Adipocyte (in vitro differentiated cells): ENCODE measurements at regions not wholly inside any gene's neighbourhood (a gene's known extent, or its start where the extent isn't known, plus 50 kb on each side); places are given as distances from the start of the nearest gene placed in this dataset.

ENCODE experiments used
- DNase-seq: peaks from one replicate; pipeline ENCODE4 v3.0.0-alpha.2; 2015; ENCODE audit warnings: low read depth
- H3K27me3 ChIP-seq: replicated peaks from 2 replicates; pipeline ENCODE4 v1.7.0; 2013; ENCODE audit warnings: mild to moderate bottlenecking, low read length, moderate library complexity; ENCODE audit not compliant: control insufficient read depth, insufficient read depth
- H3K36me3 ChIP-seq: 2 replicates; pipeline ENCODE4 v1.7.0; 2013; ENCODE audit warnings: low read length, mild to moderate bottlenecking, moderate library complexity; ENCODE audit not compliant: control insufficient read depth, insufficient read depth, severe bottlenecking
- H3K4me1 ChIP-seq: 2 replicates; pipeline ENCODE4 v1.7.0; 2013; ENCODE audit warnings: mild to moderate bottlenecking, low read length, moderate library complexity; ENCODE audit not compliant: control insufficient read depth, insufficient read depth
- H3K4me3 ChIP-seq: 2 replicates; pipeline ENCODE4 v1.7.0; 2013; ENCODE audit warnings: mild to moderate bottlenecking, low read length, moderate library complexity
- H3K9ac ChIP-seq: 2 replicates; pipeline ENCODE4 v1.7.0; 2013; ENCODE audit warnings: mild to moderate bottlenecking, low read length, moderate library complexity
- H3K9me3 ChIP-seq: 2 replicates; pipeline ENCODE4 v1.7.0; 2013; ENCODE audit warnings: mild to moderate bottlenecking, low read length, moderate library complexity; ENCODE audit not compliant: control insufficient read depth

DNA sequence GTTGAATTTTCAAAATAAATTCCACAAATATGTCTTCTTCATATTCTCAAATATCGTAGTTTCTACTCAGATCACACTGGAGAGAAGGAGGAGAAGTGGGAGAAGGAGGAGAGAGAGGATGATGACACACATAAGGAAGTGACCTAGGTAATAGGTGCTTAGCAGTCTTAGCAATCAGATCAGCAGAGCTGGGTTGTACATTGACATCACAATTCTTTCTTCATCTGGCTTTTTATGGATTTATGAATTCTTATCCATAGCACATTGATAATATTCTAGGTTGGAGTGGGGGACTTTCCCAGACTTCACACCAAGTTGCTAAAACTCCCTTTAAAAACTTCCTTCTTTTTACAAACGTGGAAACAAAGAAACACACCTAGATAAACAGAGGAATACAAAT, 86.9 kb downstream of the FGF9 start:
- H3K9me3 ChIP-seq, result no peaks in the 10 kb centered on the region

DNA sequence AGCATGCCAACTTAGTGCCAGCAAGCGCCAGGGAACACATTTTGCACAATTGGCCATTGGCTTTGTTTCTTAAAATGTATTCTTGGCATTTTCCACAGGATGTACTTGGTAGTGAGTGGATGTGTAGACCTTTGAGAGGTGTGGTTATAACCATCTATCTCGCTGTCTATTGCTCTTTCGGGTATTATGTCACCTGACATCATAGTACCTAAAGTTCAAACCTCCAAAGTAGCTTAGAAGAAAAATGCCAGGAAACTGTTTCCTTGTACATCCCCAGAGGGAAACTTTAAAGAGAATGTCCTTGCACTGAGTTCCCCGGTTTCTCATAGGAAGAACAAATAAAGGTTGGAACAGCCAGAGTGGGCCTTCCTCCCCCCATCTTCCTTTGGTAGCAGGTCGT, 87.6 kb downstream of the FGF9 start:
- H3K27me3 ChIP-seq, result no peaks in the 10 kb centered on the region
- no peaks in the 10 kb centered on the region for H3K4me1 ChIP-seq
- no peak overlapping the region for H3K4me3 ChIP-seq
- no peaks in the 10 kb centered on the region for H3K36me3 ChIP-seq
- no peak overlapping the region for H3K9ac ChIP-seq
- DNase-seq, result no peak
- H3K9me3 ChIP-seq, result no peaks in the 10 kb centered on the region

More for the DNA sequence above, 86.9 kb downstream of the FGF9 start:
- Histone ChIP-seq H3K27me3 (no peaks in the 10 kb centered on the region), H3K36me3 (no peaks in the 10 kb centered on the region), H3K4me1 (no peaks in the 10 kb centered on the region), H3K4me3 (no peak overlapping the region), H3K9ac (no peak overlapping the region)
- no peak for DNase-seq

DNA sequence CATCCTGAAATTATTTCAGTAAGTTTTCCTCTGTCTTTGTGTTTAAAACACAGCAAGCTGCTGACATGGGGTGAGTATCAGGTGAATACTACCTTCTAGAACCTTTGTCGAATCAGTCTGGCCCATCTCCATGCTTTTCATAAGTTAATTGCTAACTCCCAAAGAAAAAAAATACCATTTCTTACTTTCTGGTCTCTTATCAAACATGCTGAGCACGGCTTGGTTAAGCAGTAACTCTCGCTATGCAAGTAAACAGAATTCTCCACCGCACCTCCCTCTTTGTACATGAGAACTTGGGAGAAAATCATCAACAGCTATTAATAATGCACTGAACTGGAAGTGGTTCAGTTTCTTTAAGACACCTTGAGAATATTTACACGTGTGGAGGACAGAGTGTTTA, 88.6 kb downstream of the FGF9 start:
- H3K4me3 ChIP-seq, result no peak overlapping the region
- H3K9ac ChIP-seq, result no peak overlapping the region
- DNase-seq, result no peak
- H3K9me3 ChIP-seq, result no peaks in the 10 kb centered on the region
- no peaks in the 10 kb centered on the region for H3K27me3 ChIP-seq
- no peaks in the 10 kb centered on the region for H3K36me3 ChIP-seq
- no peaks in the 10 kb centered on the region for H3K4me1 ChIP-seq

DNA sequence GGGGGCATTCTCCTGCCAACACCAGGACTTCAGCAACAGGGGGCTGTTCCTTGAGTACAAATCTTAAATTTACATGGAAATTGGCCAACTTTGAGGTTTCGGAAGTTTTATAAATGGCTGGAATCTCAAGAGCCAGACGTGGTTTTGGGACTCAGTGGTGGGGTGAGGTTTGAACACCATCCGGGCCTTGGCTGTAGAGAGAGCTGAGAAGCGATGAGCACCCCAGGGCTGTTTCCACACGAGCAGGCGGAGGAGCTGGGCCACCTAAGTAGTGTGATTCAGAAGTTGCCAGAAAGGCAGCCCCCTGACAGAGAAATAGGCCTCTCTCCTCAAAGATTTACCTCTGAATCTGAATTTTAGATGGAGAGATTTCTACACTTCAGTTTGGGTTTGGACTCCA, 89.0 kb downstream of the FGF9 start:
- Histone ChIP-seq H3K9ac (no peak overlapping the region), H3K4me1 (no peaks in the 10 kb centered on the region), H3K36me3 (no peaks in the 10 kb centered on the region), H3K27me3 (no peaks in the 10 kb centered on the region), H3K4me3 (no peak overlapping the region), H3K9me3 (no peaks in the 10 kb centered on the region)
- no peak for DNase-seq

DNA sequence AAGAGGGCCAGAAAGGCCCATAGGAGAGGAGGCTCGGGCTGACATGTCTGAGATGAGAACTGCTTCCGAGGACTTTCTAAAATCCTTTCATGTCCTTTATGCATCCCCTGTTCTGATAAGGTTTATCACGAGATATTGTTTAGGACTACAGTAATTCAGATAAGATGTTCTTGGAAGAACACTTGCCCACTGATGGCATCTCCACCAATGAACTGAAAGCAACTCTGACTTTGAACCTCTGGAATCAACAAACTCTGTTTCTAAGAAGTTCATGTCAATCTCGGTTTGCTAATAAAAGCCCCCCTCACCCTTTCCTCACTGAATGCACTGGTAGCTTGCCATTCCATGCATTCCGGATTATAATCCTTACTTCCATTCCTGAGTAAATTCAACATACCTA, 90.9 kb downstream of the FGF9 start:
- Histone ChIP-seq H3K9ac (no peak overlapping the region), H3K27me3 (no peaks in the 10 kb centered on the region), H3K36me3 (no peaks in the 10 kb centered on the region), H3K4me1 (no peaks in the 10 kb centered on the region), H3K9me3 (no peaks in the 10 kb centered on the region), H3K4me3 (no peak overlapping the region)
- no peak for DNase-seq

DNA sequence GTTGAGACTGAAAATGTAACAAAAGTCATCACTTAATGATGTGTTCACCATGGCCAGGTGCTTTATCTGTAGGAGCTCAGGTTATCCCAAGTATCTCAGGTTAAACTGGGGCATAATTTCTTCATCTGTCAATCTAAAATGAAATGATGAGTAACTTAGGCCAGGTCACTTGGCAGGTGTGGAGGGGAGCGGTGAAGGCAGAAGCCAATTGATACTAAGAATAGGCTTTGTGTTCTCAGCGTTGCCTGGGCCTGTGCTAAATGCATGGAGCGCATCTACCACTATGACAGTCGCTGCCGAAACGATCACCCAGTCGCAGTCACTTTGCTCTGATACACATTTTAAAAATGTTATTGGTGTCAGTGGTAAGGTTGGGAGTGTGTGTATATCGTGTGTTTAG, 91.6 kb downstream of the FGF9 start:
- H3K9me3 ChIP-seq, result no peaks in the 10 kb centered on the region
- H3K9ac ChIP-seq, result no peak overlapping the region
- no peaks in the 10 kb centered on the region for H3K36me3 ChIP-seq
- no peak overlapping the region for H3K4me3 ChIP-seq
- H3K27me3 ChIP-seq, result no peaks in the 10 kb centered on the region
- no peak for DNase-seq
- no peaks in the 10 kb centered on the region for H3K4me1 ChIP-seq

DNA sequence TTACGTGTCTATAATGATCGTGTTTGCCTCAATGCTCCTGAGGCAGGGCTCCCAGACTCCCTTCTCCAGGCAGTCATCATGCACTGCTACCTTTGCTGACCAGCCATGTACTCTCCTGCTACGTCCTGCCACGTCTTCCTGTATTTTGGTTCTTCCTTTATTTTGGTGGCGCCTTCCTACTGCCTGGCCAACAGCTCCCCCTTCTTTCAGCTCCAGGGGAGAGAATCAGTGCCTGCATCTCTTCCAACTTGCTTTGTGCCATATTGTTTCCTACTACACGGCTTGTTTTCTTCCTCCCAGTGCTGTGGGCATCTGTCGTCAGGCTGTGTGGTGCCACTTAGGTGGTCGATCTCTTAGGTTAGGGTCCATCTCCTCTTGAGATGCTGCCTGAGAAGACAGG, 96.2 kb downstream of the FGF9 start:
- no peak for DNase-seq
- Histone ChIP-seq H3K4me3 (no peak overlapping the region), H3K9ac (no peak overlapping the region), H3K9me3 (peaks cover 5% of the 10 kb centered on the region), H3K4me1 (no peaks in the 10 kb centered on the region), H3K36me3 (no peaks in the 10 kb centered on the region), H3K27me3 (no peaks in the 10 kb centered on the region)

DNA sequence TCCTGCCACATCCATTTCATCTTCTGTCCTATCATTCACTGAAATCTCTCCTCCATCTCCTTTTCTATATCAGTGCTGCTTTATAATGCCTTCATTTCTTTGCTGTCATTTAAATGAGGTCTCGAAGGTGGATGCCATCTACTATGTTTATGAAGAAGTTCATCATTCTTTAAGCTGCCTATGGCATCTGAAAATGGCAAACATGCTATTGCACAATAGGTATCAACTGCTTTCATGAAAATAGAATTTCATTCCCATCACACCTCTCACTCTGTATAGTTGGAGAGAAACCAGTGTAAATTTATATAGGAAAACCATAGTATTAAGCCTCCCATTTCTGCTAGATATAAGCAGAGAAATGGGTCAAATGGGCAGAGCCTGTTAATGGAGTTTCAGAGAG, 100.2 kb downstream of the FGF9 start:
- Histone ChIP-seq H3K9me3 (peaks cover 7% of the 10 kb centered on the region), H3K9ac (no peak overlapping the region), H3K4me3 (no peak overlapping the region), H3K4me1 (no peaks in the 10 kb centered on the region), H3K27me3 (no peaks in the 10 kb centered on the region), H3K36me3 (no peaks in the 10 kb centered on the region)
- no peak for DNase-seq

DNA sequence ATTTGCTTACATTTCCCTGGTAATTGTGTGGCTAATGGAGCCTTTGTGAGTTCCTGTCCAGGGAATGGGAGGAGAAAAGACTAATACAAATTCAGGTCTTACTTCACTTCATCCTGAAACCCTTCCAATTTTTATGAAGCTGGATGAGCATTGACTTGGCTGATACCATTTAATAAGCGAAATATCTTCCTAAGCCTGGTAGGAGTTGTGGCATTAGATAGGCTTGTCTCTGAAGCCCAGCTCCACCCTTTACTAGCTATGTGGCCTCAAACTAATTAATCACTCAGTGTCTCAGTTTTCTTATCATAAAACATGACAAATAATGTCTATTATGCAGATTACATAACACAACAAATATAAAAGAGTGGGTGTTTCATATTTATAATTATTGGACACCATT, 106.3 kb downstream of the FGF9 start:
- H3K27me3 ChIP-seq, result no peaks in the 10 kb centered on the region
- H3K36me3 ChIP-seq, result no peaks in the 10 kb centered on the region
- no peak overlapping the region for H3K9ac ChIP-seq
- no peak overlapping the region for H3K4me3 ChIP-seq
- DNase-seq, result no peak
- H3K4me1 ChIP-seq, result no peaks in the 10 kb centered on the region
- H3K9me3 ChIP-seq, result peaks cover 7% of the 10 kb centered on the region

DNA sequence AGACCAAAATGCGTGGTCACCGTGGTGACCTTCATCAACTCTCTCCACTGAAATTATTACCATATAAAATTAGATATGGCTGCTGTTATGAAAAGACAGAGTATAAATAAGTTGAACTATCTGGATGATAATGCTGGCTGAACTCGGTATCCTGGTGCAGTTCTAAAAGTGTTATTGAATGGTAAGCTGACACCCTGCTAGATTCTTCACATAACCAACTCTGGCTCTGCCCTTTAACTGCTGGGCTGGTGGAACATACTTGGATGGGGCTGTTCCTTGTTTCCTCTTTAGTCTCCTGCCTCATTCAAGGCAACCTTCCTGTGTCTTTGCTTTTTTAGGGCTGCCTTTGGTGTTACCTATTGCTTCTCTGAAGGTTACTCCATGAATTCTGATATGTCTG, 106.9 kb downstream of the FGF9 start:
- Histone ChIP-seq H3K36me3 (no peaks in the 10 kb centered on the region), H3K9me3 (peaks cover 7% of the 10 kb centered on the region), H3K4me1 (no peaks in the 10 kb centered on the region), H3K27me3 (no peaks in the 10 kb centered on the region), H3K4me3 (no peak overlapping the region), H3K9ac (no peak overlapping the region)
- no peak for DNase-seq

DNA sequence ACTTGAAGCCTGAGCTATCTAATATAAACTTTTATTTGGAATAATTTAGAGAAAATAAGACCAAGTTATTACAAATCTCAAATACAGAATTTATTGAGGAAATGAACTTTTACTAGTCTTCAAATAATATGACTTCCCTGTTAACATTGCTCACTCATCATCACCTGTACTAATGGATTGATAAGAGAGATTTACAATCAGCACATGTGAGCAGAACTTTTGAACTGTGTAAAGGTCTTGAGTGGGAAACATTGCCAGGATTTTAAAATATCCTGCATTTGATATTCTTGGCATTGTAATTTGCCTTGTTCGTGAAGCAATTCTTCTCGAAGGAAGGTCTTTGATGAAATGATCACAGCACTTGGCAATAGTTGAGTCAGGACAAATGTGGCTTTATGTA, 111.9 kb downstream of the FGF9 start:
- H3K9ac ChIP-seq, result no peak overlapping the region
- H3K9me3 ChIP-seq, result peaks cover 5% of the 10 kb centered on the region
- DNase-seq, result no peak
- no peak overlapping the region for H3K4me3 ChIP-seq
- H3K4me1 ChIP-seq, result no peaks in the 10 kb centered on the region
- H3K27me3 ChIP-seq, result no peaks in the 10 kb centered on the region
- H3K36me3 ChIP-seq, result no peaks in the 10 kb centered on the region

DNA sequence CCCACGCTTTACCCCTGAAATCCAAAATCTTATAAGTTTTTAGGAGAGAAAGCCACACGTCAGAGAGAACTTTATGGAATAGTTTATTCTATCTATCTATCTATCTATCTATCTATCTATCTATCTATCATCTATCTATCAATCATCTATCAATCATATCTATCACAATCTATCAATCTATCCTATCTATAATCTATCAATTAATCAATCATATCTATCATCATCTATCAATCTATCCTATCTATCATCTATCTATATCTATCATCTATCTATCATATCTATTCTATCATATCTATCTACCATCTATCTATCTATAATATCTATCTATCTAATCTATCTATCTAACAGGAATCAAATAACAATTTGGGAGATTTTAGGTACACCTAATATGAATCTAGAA, 115.1 kb downstream of the FGF9 start:
- DNase-seq, result no peak
- H3K9ac ChIP-seq, result no peak overlapping the region
- H3K36me3 ChIP-seq, result no peaks in the 10 kb centered on the region
- H3K27me3 ChIP-seq, result no peaks in the 10 kb centered on the region
- no peaks in the 10 kb centered on the region for H3K9me3 ChIP-seq
- H3K4me3 ChIP-seq, result no peak overlapping the region
- no peaks in the 10 kb centered on the region for H3K4me1 ChIP-seq
